ENCODE measurements at regions not wholly inside any gene's neighbourhood (a gene's known extent, or its start where the extent isn't known, plus 50 kb on each side); places are given as distances from the start of the nearest gene placed in this dataset.

DNA sequence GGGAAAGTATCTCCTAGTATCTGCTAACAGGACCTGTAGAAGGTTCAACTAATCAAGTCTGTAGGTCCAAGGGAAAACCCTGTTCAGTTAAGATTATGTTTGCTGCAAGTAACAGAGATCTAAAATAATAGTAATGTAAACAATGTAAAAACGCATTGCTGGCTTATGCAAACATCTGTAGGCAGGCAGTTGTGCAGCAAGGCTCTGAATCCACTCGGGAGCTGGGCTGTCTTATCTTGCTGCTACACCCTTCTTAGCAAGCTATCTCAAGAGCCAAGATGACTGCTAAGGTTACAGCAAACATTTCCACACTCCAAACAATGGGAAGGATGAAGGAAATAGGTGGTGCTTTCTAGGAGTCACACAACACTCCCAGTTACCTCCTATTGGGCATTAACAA lies 397.3 kb upstream of the NRSN1 start:
- TF ChIP-seq JUN (IDR thresholded peaks at IDR 0.05; ENCODE audit: borderline replicate concordance, insufficient read depth, insufficient read length, low read depth) (no peak), GATA2 (IDR thresholded peaks at IDR 0.05; ENCODE audit: insufficient read depth, insufficient read length, low read depth, low read length) (no peak), MYC (IDR thresholded peaks at IDR 0.05; ENCODE audit: low read depth, low read length) (no peak), EZH2 (IDR thresholded peaks at IDR 0.05; ENCODE audit: borderline replicate concordance, low read depth, low read length, severe bottlenecking) (no peak), POLR2A (IDR thresholded peaks at IDR 0.05; ENCODE audit: low read depth, low read length) (no peak), FOS (IDR thresholded peaks at IDR 0.05; ENCODE audit: borderline replicate concordance, insufficient read depth, low read length) (no peak), POLR2AphosphoS5 (IDR thresholded peaks at IDR 0.05; ENCODE audit: insufficient read depth, low read depth, low read length) (no peak)
- TF ChIP-seq, protein P1, sequence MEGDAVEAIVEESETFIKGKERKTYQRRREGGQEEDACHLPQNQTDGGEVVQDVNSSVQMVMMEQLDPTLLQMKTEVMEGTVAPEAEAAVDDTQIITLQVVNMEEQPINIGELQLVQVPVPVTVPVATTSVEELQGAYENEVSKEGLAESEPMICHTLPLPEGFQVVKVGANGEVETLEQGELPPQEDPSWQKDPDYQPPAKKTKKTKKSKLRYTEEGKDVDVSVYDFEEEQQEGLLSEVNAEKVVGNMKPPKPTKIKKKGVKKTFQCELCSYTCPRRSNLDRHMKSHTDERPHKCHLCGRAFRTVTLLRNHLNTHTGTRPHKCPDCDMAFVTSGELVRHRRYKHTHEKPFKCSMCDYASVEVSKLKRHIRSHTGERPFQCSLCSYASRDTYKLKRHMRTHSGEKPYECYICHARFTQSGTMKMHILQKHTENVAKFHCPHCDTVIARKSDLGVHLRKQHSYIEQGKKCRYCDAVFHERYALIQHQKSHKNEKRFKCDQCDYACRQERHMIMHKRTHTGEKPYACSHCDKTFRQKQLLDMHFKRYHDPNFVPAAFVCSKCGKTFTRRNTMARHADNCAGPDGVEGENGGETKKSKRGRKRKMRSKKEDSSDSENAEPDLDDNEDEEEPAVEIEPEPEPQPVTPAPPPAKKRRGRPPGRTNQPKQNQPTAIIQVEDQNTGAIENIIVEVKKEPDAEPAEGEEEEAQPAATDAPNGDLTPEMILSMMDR (IDR thresholded peaks at IDR 0.05; ENCODE audit: extremely low read depth in 1 of 2, insufficient read depth in 1 of 2, low read depth in 1 of 2, low read length in 2 of 2): no peak
- TF ChIP-seq, protein P2, sequence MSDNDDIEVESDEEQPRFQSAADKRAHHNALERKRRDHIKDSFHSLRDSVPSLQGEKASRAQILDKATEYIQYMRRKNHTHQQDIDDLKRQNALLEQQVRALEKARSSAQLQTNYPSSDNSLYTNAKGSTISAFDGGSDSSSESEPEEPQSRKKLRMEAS (IDR thresholded peaks at IDR 0.05; ENCODE audit: insufficient read depth, insufficient read length): no peak
- FAIRE-seq: no peak
- ChIA-PET POLR2A (no interaction called here), CTCF (no interaction called here)
- no peak for DNase-seq (ENCODE audit: low read depth, low spot score)
- Histone ChIP-seq H3K79me2 (ENCODE audit: control insufficient read depth, insufficient read depth, low read length) (no peaks in the 10 kb centered on the region), H3K9me1 (replicated peaks; ENCODE audit: control insufficient read depth, extremely low read depth, insufficient read depth, low read length) (no peaks in the 10 kb centered on the region), H4K20me1 (replicated peaks; ENCODE audit: control insufficient read depth, extremely low read depth, insufficient read depth, low read length) (no peaks in the 10 kb centered on the region), H3K9ac (replicated peaks; ENCODE audit: extremely low read depth, insufficient read depth, low read length) (no peak overlapping the region), H3K4me3 (replicated peaks in 1 of 3; ENCODE audit: insufficient read depth in 1 of 3, low read depth in 1 of 3, low read length in 3 of 3) (no peak overlapping the region), H3K27ac (ENCODE audit: insufficient read depth, low read depth, low read length) (no peak overlapping the region), H3K27me3 (ENCODE audit: control insufficient read depth in 2 of 2, insufficient read depth in 2 of 2, low read length in 2 of 2) (no peaks in the 10 kb centered on the region), H3K36me3 (ENCODE audit: control insufficient read depth in 2 of 2, extremely low read depth in 1 of 2, insufficient read depth in 2 of 2, low read length in 2 of 2) (no peaks in the 10 kb centered on the region), H3K4me1 (ENCODE audit: control insufficient read depth, extremely low read depth, insufficient read depth, low read length) (no peaks in the 10 kb centered on the region), H2AFZ (ENCODE audit: low read depth, low read length) (no peak overlapping the region), H3K4me2 (ENCODE audit: insufficient read depth, low read length) (no peak overlapping the region), H3K9me3 (replicated peaks; ENCODE audit: control insufficient read depth, insufficient read depth, low read length) (no peaks in the 10 kb centered on the region)
- dilution Hi-C loops (cut with MboI; ENCODE audit: extremely low pct_ligation_motif_present, low sequenced_read_pairs): no loop called here
- intact Hi-C loops (cut with micrococcal nuclease): no loop called here
- BruUV-seq (replicated peaks): no TSS peak
